HG03064 (cell line): ENCODE measurements at regions not wholly inside any gene's neighbourhood (a gene's known extent, or its start where the extent isn't known, plus 50 kb on each side); places are given as distances from the start of the nearest gene placed in this dataset.
"Not testable (repeated sequence)": the region's sequence is repeated elsewhere in the genome, so short reads cannot be mapped to it uniquely, and the experiment has no call there.

Experiments
- ATAC-seq: cut with Tn5 transposase; IDR thresholded peaks from one replicate; pipeline ENCODE4 v1.9.1; 2021; ENCODE audit warnings: low read depth; ENCODE audit not compliant: unreplicated experiment

DNA sequence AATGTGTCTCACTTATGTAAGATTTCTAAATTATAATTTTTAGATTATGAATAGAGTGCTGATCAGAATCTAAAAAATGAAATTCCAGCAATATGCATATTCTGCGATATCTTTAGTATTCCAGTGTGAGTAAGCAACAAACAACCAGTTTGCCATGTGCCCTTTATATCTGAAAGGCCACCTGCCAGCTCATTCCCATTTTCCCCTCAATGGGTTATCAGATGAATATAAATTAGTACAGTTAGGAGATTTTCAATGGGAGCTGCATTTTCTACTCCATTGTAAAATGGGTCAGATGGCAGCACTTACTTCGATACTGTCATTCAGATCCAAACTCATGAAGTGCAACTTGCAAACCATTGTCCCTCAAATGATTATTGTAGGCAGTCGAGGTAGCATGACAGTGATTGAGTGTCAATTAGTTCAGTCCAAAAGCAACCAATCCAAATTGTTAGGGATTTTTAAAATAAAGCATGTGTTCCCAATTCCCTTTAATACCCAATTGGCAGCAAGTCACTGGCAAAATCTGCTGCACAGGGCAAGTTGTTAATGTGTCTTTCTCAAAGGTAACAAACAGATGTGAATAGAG lies 680.3 kb downstream of the LRRIQ3 start:
- ATAC-seq: no peak

DNA sequence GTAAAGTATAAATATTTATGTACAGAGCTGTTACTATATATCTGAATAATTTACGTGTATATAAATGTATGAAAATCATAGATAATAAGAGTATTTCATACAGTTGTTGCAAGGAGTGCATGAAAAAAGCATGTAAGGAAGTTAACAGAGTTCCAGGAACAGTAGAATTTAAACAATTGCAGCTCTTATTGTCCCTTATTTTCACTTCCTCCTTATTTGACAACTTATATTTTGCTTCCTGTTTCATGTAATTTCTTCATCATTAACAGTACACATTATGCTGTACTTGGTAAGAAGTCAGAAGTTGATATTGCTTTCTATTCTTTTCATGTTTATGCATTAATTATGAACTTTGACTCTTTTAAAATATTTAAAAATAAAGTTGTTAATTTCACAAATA lies 681.5 kb downstream of the LRRIQ3 start:
- ATAC-seq: no peak

DNA sequence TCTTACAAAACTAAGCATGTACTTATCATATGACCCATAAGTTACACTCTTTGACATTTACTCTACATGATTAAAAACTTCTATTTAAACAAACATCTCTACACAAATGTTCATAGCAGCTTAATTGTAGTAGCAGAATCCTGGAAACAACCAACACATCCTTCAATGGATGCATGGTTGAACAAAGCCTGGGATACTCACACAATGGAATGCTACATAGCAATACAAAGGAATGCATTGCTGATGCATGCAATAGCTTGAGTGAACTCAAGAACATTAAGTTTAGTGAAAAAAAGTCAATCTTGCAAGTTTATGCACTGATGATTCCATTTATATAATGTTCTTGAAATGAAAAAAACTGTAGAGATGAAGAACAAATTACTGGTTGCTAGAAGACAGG lies 686.9 kb downstream of the LRRIQ3 start:
- ATAC-seq: no peak

DNA sequence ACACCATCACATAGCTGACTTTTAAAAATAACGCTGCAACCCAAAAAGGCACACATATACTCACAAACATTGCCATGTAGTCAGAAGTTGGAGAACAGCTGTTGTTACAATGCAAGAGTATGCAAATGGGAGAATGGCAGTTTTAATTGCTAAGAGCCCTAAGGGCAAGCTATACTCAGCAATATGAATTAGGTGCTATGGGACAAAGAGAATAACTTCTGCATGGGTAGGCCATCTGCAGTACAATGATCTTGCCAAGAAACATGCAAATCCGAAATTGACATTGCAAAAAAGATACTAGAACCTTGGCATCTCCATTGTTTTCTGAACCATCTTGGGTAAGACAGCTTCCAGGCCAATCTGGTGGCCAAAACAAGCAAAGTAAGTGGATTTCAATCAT lies 697.8 kb downstream of the LRRIQ3 start:
- ATAC-seq: no peak

DNA sequence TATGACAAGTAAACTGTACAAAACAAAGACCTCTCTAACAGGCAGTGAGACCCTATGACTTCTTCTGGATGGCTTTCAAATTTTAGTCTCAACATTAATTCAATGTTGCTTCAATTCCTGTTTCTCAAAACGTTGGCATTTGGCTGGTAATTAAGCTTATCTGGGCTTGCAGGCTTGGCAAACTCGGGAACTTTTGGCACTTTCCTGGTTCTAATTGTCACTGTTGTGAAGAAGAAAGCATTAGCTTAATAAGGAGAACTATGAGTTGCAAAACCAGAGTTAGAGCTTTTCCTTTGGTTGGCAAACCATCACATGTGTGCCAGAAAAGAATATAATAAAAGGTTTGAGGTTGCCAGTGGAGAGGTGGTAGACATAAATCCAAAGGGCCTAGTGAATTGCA lies 698.3 kb downstream of the LRRIQ3 start:
- no peak for ATAC-seq

DNA sequence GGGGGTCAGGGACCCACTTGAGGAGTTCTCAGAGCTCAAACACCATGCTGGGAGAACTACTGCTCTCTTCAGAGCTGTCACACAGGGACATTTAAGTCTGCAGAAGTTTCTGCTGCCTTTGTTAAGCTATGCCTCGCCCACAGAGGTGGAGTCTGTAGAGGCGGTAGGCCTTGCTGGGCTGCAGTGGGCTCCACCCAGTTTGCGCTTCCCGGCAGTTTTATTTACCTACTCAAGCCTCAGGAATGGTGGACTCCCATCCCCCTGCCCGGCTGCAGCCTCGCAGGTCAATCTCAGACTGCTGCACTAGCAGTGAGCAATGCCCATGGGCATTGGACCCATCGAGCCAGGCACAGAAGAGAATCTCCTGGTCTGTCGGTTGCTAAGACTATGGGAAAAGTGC lies 706.4 kb downstream of the LRRIQ3 start:
- ATAC-seq: no peak

DNA sequence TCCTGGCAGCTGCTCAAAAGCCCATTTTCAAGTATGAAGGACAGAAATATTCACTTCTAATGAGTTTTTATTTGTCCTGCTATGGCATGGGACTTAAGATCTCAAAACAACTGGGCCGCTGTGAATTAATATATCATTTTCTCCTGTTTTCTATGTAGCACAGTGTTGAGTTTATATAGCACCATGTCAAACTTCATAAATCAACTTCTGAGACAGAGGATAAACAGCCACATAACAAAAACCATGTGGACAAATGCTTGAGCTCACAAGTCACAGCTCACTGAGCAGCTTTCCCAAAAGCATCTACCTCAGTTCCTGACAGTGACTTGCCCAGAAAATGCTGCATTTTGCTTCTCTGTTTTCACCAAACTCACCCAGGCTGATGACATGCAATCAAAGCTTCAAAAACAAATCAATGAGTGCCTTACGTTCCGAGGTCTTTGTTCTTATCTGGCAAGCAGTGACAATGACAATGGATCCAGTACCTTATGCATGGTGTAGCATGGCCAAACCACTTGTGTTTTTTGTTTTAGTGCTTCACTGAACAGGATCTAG lies 722.6 kb downstream of the LRRIQ3 start:
- no peak for ATAC-seq

DNA sequence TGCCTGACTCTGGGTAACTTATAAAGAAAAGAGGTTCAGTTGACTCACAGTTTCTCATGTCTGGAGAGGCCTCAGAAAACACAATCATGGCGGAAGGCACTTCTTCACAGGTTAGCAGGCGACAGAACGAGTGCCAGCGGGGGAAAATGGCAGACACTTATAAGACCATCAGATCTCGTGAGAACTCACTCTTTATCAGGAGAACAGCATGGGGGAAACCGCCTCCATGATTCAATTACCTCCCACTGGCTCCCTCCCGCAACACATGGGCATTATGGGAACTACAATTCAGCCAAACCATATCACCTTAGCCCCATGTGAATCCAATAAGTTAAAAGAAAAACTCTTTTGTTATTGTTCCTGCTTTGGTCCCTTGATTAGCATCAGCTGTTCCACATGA lies 725.2 kb downstream of the LRRIQ3 start:
- ATAC-seq: no peak

DNA sequence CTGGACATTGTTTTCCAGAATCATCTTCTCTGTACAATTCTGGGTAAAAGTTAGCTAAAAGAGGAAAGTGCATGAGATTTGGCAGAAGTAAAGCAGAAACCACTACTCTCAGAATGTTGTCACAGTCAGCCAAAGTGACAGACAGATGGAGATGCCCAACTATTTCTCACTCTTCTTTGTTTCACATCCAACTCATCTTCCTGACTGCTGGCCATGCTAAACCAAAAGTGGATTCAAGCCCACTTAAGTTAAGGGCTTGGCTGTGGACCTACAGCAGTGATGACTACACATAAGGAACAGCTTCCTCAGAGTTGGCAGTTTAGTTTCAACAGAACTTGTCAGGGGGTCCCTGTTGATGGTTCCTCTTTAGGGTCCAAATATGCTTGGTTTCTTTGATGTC lies 730.2 kb downstream of the LRRIQ3 start:
- ATAC-seq: no peak

DNA sequence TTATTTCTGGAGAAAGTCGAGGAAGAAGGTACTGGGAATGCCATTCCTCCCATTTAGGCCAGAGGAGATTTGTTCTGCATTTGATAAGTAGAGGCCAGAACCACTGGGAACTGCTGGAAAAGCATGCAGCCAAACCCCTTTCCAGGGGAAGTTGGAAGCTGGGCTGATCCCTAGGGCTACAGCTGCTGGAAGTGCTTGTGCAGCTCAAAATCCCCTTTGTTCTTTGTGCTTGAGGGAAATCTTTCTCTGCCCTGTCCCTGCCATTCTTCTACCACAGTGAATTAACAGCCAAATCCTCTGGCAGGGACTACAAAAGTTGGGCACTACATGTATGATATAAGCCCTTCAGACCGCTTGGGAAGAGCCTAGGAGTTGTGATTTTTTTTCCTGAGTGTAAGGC lies 734.1 kb downstream of the LRRIQ3 start:
- ATAC-seq: no peak

DNA sequence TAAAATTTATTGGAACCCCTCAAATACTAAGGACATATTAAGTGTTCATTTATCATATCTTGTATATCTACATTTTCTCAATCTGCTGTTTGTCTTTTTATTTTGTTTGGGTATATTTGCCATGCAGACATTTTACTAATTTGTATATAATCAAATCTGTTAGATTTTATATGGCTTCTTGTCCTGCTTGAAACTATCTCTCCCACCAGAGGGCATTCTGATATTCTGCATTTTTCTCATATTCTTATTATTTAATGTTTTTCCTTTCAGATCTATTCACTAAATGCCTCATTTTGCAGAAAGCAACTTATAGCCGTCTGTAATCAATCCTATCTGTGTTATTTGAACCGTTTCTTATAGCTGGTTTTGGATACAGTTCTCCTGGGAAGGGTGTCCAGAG lies 745.5 kb downstream of the LRRIQ3 start:
- no peak for ATAC-seq

DNA sequence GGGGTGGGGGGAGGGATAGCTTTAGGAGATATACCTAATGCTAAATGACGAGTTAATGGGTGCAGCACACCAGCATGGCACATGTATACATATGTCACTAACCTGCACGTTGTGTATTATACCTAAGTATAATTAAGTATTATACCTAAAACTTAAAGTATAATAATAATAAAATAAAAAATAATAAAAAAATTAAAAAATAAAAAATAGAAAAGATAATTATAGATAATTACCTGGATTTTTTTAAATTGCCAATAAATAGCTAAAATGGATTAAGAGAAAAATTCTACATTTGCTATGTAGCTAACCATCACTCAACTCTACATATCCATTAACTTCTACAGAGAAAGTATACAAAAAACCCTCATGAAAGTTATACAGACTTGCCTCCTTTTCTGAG lies 747.3 kb downstream of the LRRIQ3 start:
- not testable (repeated sequence) for ATAC-seq

DNA sequence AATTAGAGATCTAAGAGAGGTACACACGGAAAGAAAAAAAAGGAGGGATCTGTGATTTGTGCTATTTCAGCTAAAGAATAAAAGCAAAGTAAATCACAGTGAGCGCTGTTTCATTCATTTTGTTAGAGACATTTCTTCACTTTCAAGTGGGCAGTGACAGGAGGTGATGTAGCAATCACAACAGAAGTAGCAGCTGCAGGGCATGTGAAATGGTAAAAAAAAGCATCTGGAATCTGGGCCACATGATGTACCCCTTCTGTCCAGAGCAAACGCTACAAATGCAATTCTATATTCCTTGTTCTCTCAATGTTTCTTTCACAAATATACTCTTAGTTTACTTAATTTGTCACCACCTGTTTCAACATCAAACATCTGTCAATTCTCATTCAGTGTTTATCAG lies 786.5 kb downstream of the LRRIQ3 start:
- no peak for ATAC-seq

DNA sequence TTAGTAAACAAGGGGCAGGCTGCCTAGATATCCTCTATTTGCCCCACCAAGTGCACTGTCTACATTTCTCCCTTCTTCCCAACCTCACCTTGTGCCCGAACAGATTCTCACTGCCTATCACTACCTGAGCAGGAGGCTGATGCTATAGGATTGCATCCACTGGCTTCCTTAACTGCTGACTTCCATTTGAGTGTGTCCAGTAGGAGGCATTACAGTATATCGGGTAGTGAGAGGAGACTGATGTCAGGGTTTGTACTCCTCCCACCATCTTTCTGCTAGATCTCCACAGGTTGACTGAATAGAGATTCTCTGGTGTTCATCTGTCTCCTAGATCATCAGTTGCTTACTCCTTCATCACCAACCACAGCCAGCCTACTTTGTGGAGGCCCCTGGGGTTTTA lies 796.3 kb downstream of the LRRIQ3 start:
- no peak for ATAC-seq

DNA sequence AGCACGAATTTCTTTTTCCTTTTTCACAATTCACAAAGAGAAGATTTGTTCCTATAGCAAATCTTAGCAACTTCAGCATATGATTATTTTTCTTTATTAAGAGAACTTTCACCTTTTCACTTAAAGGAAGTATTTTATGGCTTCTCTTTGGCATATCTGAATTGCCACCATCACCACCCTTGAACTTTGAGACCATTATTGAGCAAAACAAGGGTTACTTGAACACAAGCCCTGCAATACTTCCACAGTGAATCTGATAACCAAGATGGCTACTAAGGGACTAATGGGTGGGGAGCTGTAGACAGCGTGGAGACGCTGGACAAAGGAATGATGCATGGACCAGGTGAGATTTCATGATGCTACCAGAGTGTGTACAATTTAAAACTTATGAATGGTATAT lies 815.0 kb downstream of the LRRIQ3 start:
- ATAC-seq: no peak

DNA sequence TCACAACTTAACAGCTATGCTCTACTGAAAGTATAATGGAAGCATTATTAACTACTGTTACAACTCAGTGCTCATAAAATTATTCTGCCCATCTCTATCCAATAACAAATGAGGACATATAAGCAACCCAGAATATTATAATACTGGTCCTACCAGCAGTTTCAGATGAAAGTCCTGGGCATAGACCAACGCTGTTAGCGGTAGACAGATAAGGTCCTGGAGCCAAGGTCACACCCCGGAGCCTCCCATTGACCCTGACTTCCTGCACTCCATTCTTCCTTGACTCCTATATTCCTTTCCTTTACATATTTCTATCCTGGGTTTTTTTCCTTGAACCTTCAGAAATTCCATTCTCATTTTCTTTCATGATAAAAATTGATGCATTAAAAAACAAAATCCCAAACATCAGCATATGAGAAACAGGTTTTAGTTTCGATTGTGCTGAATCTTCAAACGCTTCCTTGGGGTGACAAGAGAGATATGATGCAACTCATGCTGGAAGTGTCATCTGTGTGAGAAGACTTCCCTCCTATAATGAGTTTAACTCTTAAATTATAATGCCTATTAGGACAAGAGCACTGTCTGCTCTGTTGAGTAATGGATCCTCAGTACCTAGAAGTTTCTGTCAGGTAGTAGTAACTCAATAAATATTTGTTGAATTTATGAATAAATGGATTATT lies 831.1 kb downstream of the LRRIQ3 start:
- no peak for ATAC-seq

DNA sequence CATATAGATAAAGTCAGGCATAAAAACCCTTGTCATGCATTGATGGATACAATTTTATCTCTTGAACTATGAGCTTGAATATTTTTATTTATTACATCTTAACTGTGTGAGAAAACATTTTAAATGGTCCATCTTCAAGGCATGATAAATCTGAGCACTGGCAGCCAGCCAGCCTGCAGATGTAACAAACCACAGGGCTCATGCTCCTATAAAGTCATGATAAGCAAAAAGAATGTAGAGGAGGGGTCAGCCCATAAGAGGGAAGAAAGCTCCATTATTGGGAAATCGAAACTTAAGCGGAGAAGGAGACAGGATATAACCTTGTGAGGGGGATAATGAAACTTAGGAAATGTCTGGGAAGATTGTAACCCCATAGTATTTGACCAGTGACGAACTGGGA lies 839.0 kb downstream of the LRRIQ3 start:
- no peak for ATAC-seq

DNA sequence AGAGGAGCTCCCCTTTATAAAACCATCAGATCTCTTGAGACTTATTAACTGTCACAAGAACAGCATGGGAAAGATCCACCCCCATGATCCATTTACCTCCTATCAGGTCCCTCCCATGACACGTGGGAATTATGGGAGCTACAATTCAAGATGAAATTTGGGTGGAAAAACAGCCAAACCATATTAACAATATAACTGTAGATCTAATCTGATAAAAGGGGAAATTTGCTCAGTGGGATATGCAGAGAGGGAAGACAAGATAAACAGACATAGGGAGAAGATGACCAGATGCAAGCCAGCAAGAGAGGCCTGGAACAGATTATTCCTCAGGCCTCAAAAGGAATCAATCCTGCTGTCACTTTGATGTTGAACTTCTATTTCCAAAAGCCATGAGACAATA lies 841.5 kb downstream of the LRRIQ3 start:
- ATAC-seq: no peak

DNA sequence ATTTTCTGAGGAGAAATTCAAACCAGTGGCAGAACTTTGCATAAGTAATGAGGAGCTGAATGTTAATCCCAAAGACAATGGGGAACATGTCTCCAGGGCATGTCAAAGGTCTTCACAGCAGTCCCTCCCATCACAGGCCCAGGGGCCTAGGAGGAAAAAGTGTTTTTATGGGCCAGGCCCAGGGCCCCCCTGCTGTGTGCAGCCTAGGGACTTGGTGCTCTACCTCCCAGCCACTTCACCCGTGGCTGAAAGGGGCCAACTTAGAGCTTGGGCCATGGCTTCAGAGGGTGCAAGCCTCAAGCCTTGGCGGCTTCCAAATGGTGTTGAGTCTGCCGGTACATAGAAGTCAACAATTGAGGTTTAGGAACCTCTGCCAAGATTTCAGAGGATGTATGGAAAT lies 854.0 kb downstream of the LRRIQ3 start:
- ATAC-seq: no peak

DNA sequence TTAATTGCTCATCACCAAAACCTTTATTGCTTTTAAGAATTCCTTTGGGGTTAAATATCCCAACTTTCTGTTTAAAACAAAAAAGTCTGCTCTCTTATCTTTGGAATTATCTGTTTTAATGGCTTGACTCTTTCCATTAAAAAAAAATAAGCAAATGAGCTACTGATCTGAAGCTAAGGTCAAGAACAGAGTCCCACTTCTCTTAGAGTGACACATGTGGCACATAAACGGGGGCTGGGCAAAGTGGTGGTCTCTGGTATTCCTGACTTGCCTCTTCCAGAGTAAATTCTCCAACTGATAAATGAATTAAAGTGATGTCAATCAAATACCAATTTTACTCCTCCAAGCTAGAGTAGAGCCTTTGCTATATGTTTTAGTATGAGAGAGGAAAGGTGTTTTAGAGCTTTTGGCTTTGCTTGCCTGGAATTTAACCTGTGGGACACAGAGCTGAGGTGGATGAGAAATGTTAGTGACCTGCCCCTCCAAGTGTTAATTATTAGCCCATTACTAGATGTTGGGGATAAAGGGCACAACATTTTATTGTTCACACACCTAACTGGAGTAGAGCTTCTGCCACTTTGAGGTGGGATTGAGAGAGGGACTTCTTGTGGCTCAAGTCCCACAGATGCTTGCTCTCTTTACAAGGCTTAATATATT lies 864.0 kb downstream of the LRRIQ3 start:
- no peak for ATAC-seq

DNA sequence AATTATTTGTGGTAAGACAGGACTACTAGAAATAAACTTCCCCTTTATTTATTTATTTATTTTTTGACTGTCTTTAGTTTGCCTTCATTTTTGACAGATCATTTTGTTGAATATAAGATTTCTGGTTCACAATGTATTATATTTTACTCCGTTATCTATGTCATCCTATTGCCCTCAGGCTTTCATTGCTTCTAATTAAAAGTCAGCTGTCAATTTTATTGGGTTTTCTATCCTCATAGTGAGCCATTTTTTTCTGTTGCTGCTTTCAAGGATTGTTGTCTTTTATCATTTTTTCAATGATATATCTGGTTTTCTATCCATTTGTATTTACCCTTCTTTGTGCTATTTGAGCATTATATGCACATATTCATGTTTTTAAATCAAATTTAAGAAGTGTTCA lies 866.2 kb downstream of the LRRIQ3 start:
- ATAC-seq: no peak

DNA sequence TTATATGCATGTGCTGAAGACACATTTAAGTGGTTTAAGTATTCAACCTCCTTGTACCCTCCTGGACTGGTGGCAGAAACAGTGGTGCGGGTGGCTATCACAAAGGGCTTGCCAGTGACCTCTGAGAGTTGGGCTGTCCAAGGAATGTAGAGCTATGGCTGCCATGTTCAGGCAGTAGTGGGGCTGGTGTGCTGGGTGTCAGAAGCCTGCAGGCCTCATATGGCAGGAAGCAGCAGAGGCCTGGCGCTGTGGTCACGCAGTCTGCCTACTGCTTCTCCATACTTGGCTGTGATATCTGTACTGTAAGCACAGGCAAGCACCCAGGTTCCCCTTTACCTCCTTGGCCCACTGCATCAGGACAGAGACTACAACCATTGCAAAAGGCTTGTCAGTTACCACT lies 870.0 kb downstream of the LRRIQ3 start:
- no peak for ATAC-seq
